Stimulated activated CD4-positive, alpha-beta T cell treated with anti-CD3 and anti-CD28 coated beads, Interleukin-12 subunit alpha, Interleukin-12 subunit beta, amount 100 ng/mL, for 48 hours (primary cell): ENCODE measurements at regions not wholly inside any gene's neighbourhood (a gene's known extent, or its start where the extent isn't known, plus 50 kb on each side); places are given as distances from the start of the nearest gene placed in this dataset.

ENCODE experiments used
- DNase-seq, 3 donors: peaks; one replicate each; pipeline ENCODE4 v3.0.0-alpha.2; 2020; ENCODE audit warnings: low read depth in 2 of 3, low spot score in 1 of 3

DNA sequence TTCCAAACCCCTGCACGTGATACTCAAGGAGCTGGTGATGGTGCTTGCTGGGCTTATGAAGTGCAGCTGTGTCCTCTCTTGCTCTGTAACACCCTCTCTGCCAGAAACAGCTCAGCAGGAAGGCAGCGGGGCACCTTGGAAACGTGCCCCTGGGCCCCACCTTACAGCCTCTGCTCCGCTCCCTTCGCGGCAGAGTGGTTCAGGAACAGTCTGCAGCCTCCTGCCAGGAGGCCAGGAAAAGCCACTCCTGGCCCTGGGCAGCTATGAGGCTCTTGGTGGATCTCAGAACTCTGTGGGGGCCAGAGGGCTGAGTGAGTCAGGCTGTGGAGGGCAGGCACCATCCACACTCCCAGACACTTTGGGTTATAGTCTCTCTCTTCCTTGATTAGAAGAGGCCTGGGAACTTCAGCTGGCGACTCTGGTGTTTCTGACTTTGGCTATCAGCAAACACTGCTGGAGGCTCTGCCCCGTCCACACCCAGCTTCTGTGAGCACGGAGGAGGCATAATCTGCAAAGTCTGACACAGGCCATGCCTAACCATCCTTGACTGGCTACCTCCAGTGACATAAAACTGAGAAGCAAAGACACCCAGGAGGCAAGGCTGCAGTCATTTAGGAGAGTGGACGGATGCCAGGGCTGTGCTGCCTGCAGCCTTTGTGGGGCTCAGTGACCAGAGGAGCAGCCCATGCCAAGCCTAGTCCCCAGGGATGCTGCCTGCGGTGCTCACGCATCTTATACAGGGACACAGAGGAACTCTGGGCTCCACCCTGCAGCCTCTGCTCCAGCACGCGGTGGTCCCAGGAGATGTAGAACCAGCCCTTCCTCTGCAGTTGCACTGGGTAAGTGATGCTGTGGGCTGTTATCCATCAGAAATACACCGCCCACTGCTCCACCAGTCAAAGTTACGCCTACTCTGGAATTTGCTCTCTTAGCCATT, 65.3 kb downstream of the METRNL start:
- DNase-seq = no peak

- no peak for DNase-seq
These were observed 65.9 kb downstream of the METRNL start for GRCh38 chr17:83145358-83145738.

DNA sequence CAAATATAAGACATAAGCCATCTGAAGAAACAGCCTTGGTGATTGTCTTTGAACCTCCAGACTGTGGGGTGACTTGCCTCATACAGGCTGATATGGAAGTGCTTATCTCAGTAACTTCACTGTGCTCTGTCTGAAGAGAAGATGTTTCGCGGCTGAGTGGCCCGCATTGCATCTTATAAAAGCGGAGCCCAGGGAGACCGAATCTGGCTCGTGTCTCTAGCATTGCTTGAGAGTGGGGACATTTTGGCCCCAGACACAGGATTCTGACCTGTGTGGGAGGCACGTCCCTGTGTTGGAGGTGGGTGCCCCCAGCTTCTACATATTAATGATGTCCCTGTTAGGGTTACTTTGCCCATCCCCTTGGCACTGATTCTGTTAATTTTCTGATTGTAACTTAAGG, 66.4 kb downstream of the METRNL start:
- no peak for DNase-seq

DNA sequence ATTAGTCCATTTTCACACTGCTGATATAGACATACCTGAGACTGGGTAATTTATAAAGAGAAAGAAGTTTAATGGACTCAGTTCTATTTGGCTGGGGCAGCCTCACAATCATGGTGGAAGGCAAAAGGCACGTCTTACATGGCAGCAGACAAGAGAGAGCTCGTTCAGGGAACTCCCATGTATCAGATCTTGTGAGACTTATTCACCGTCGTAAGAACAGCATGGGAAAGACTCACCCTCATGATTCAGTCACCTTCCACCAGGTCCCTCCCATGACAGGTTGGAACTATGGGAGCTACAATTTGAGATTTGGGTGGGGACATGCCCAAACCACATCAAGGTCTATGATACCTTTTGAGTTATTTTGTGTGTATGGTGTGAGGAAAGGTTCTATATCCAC, 66.9 kb downstream of the METRNL start:
- DNase-seq = no peak

- DNase-seq = no peak
These were observed 67.9 kb downstream of the METRNL start for GRCh38 chr17:83147280-83147679.

DNA sequence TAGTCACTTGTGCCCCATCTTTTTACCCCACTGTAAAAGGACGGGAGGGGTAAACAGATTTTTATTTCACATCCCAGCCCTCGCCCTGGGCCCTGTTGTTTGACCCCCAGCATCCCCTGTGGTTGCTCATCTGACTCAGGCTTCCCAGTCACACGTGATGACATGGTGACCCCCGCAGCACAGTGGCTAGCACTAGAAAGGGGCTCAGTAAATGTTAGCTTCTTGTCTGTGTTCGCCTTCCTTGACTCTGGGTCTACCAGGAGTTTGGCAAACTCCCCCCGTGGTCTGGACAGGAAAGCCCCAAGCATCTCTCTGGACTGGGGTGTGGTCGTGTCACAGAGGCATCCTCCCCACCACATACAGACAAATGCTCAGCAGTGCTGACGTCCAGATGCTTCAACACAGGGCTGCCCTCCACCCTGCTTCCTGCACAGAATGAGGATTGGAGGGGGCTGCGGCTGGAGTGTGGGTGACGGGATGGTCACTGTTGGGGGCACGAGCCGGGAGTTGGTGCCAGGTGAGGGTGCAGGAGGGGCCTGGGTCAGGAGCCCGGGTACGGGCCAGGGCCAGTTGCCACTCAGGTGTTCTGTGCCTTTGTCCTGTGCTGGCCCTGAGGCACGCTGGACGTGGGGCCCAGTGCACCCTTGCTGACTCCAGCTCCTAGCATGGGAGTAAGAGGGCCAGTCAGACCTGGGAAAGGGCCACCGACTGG, 69.1 kb downstream of the METRNL start:
- no peak for DNase-seq

- DNase-seq = no peak
These were observed 69.8 kb downstream of the METRNL start for GRCh38 chr17:83149029-83149725.

DNA sequence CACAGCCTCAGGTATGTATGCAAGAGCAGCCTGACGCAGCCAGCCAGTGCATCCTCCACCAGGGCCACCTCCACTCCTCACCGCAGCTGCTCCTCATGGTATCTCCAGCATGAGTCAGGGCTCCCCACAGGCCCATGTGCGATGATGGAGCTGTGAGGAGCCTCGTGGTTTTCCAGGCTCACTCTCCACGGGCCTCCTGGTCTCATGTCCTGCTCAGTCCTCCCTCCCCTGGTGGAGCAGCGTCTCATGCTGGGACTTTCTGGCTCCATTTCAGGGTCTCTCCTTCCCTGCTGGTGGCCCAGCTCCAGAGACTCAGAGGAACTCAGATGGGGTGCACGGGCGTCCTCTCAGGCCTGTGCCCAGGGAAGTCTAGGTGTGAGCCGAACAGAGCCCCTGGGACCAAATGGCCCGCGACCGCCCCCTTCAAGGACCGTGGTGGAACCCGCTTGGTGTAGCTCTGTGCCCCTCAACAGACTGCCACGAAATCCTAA, 70.4 kb downstream of the METRNL start:
- DNase-seq = no peak

DNA sequence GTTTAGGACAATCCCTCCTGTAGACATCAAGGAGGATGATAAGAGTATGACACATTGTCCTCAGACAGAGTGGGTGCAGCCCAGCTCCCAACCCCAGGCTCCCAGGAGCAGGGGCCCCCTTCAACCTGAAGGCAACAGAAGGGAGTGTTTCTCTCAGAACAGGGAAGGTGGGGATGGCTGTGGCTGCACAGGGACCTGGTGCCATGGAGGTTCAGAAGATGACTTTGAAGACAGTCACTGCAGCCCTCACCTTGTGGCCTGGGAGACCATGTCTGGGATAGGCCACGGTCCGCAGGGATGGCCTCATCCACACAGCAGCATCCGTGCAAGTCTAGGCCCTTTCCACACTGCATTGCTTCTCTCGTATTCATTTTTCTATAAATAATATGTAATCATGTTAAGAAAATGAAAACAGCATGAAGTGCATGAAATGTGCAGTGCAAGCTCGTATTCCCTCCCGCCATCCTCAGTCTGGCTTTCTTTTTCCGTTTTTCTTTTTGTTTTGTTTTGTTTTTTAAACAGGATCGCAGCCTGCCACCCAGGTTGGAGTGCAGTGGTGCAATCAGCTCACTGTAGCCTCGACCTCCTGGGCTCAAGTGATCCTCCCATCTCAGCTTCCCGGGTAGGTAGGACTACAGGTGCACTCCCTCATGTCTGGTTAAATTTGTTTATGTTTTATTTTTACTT, 71.1 kb downstream of the METRNL start:
- no peak for DNase-seq

- DNase-seq = no peak
These were observed 71.6 kb downstream of the METRNL start for GRCh38 chr17:83151056-83151441.

GRCh38 chr17:83151442-83152226, 72.2 kb downstream of the METRNL start:
- no peak for DNase-seq

- no peak for DNase-seq
These were observed 72.9 kb downstream of the METRNL start for GRCh38 chr17:83152227-83152744.

- DNase-seq = no peak
These were observed 73.6 kb downstream of the METRNL start for GRCh38 chr17:83152745-83153611.

GRCh38 chr17:83153681-83154310, 74.4 kb downstream of the METRNL start:
- DNase-seq = no peak

DNA sequence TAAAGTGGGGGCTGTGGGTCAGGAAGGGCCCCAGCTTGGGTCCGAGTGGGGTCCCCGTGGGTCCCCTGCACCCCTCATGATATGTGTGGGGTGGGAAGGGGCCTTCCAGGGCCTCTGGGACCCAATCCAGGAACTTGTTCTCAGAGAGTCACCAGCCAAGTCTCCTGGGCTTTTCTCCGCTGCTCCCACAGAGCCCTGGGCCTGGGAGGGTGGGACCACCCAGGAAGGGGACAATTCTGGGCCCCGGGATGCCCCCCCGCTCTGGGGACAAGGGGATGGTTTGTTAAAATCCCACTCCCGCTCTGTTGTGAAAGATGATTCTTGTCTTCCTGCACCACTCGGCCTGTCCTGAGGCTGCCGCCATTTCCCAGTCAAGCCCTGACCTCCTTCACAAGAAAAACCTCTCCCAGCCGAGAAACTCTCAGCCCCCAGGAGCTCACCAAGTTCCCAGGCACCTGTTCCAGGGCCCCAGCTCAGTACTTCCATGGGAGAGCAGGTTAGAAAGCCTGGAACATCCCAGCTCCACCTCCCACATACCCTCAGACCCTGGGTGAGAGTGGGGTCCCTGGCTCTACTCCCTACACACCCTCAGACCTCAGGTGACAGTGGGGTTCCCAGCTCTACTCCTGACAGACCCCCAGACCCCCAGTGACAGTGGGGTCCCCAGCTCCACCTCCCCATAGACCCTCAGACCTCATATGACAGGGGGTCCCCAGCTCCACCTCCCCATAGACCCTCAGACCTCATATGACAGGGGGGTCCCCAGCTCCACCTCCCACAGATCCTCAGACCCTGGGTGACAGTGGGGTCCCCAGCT, 75.1 kb downstream of the METRNL start:
- DNase-seq = no peak

GRCh38 chr17:83155128-83156121, 76.0 kb downstream of the METRNL start:
- DNase-seq = peak in 2 of 3 donors; percentile 9 to 11

GRCh38 chr17:83156408-83156807, 77.0 kb downstream of the METRNL start:
- no peak for DNase-seq
